OCI-LY3 (cell line): ENCODE measurements at regions not wholly inside any gene's neighbourhood (a gene's known extent, or its start where the extent isn't known, plus 50 kb on each side); places are given as distances from the start of the nearest gene placed in this dataset.

ENCODE experiments used
- CTCF ChIP-seq: fragments of 200-600, 300-600 bp; sonication (generic); IDR thresholded peaks from 2 replicates; pipeline ENCODE4 v1.5.1; 2014; ENCODE audit warnings: antibody characterized with exemption, low read length, low read depth
- EZH2phosphoT487 ChIP-seq: fragments of 200-600 bp; shearing (Covaris generic); IDR thresholded peaks from 2 replicates; pipeline ENCODE4 v1.6.1; 2018; ENCODE audit warnings: antibody characterized with exemption, mixed run types, low read depth

- TF ChIP-seq CTCF (no peak), EZH2phosphoT487 (no peak)
These were observed 169.4 kb downstream of the TBC1D2B start for GRCh38 chr15:77907824-77908751.
